ENCODE measurements at regions not wholly inside any gene's neighbourhood (a gene's known extent, or its start where the extent isn't known, plus 50 kb on each side); places are given as distances from the start of the nearest gene placed in this dataset.

GRCh38 chr6:80544976-80545722 lies 438.7 kb downstream of the BCKDHB start:
- no peaks in the 10 kb centered on the region for H3K36me3 ChIP-seq (replicated peaks in 1 of 2; ENCODE audit: control insufficient read depth in 1 of 2, insufficient read depth in 2 of 2, low read length in 2 of 2)
- H3K4me2 ChIP-seq (replicated peaks; ENCODE audit: extremely low read depth, low read length, poor library complexity, severe bottlenecking): no peak overlapping the region
- H3K27me3 ChIP-seq (ENCODE audit: control insufficient read depth in 2 of 2, insufficient read depth in 2 of 2, low read length in 2 of 2): no peaks in the 10 kb centered on the region
- Mint-ChIP-seq H3K27ac (no peak overlapping the region), H3K4me3 (no peak overlapping the region), H3K36me3 (no peaks in the 10 kb centered on the region), H3K9me3 (peaks cover 0 to 7% (median 2%) of the 10 kb centered on the region in 7 donors), H3K4me1 (no peaks in the 10 kb centered on the region), H3K27me3 (ENCODE audit: low read depth in 3 of 3) (peaks cover 0 to 2% (median 0%) of the 10 kb centered on the region in 3 donors)
- H3K4me3 ChIP-seq (replicated peaks in 1 of 3; ENCODE audit: low read depth in 2 of 3, low read length in 3 of 3): no peak overlapping the region
- no peak overlapping the region for H3K27ac ChIP-seq (ENCODE audit: low read depth in 1 of 2, low read length in 2 of 2)
- intact Hi-C loops (cut with micrococcal nuclease): no loop called here
- TF ChIP-seq CTCF (IDR thresholded peaks at IDR 0.05): no peak
- no peaks in the 10 kb centered on the region for H4K20me1 ChIP-seq (ENCODE audit: insufficient read depth, low read length)
- DNase-seq: no peak
- no peaks in the 10 kb centered on the region for H3K79me2 ChIP-seq (ENCODE audit: insufficient read depth, low read length)
- H3K4me1 ChIP-seq (ENCODE audit: control insufficient read depth in 1 of 2, insufficient read depth in 2 of 2, low read length in 2 of 2): no peaks in the 10 kb centered on the region
- peaks cover 0 to 3% of the 10 kb centered on the region in 2 donors for H3K9me3 ChIP-seq (replicated peaks in 1 of 2; ENCODE audit: control insufficient read depth in 1 of 2, insufficient read depth in 1 of 2, low read length in 2 of 2)
- H3K9ac ChIP-seq (ENCODE audit: insufficient read depth, low read length, poor library complexity, severe bottlenecking): no peak overlapping the region
- no peak overlapping the region for H2AFZ ChIP-seq (ENCODE audit: insufficient read depth, low read depth, low read length, poor library complexity, severe bottlenecking)

GRCh38 chr6:80544555-80544954 lies 438.1 kb downstream of the BCKDHB start:
- Histone ChIP-seq H3K27ac (ENCODE audit: low read depth in 1 of 2, low read length in 2 of 2) (no peak overlapping the region), H3K4me3 (replicated peaks in 1 of 3; ENCODE audit: low read depth in 2 of 3, low read length in 3 of 3) (no peak overlapping the region), H2AFZ (ENCODE audit: insufficient read depth, low read depth, low read length, poor library complexity, severe bottlenecking) (no peak overlapping the region), H3K27me3 (ENCODE audit: control insufficient read depth in 2 of 2, insufficient read depth in 2 of 2, low read length in 2 of 2) (no peaks in the 10 kb centered on the region), H3K4me2 (replicated peaks; ENCODE audit: extremely low read depth, low read length, poor library complexity, severe bottlenecking) (no peak overlapping the region), H3K9ac (ENCODE audit: insufficient read depth, low read length, poor library complexity, severe bottlenecking) (no peak overlapping the region), H3K36me3 (replicated peaks in 1 of 2; ENCODE audit: control insufficient read depth in 1 of 2, insufficient read depth in 2 of 2, low read length in 2 of 2) (no peaks in the 10 kb centered on the region), H4K20me1 (ENCODE audit: insufficient read depth, low read length) (no peaks in the 10 kb centered on the region), H3K79me2 (ENCODE audit: insufficient read depth, low read length) (no peaks in the 10 kb centered on the region), H3K4me1 (ENCODE audit: control insufficient read depth in 1 of 2, insufficient read depth in 2 of 2, low read length in 2 of 2) (no peaks in the 10 kb centered on the region), H3K9me3 (replicated peaks in 1 of 2; ENCODE audit: control insufficient read depth in 1 of 2, insufficient read depth in 1 of 2, low read length in 2 of 2) (peaks cover 0 to 3% of the 10 kb centered on the region in 2 donors)
- DNase-seq: no peak
- peaks cover 0 to 2% (median 0%) of the 10 kb centered on the region in 3 donors for H3K27me3 Mint-ChIP-seq (ENCODE audit: low read depth in 3 of 3)
- no peaks in the 10 kb centered on the region for H3K4me1 Mint-ChIP-seq
- peaks cover 0 to 8% (median 2%) of the 10 kb centered on the region in 7 donors for H3K9me3 Mint-ChIP-seq
- no peak overlapping the region for H3K4me3 Mint-ChIP-seq
- H3K36me3 Mint-ChIP-seq: no peaks in the 10 kb centered on the region
- no peak overlapping the region for H3K27ac Mint-ChIP-seq
- TF ChIP-seq CTCF (IDR thresholded peaks at IDR 0.05): no peak
- intact Hi-C loops (cut with micrococcal nuclease): no loop called here

Measured in CD14-positive monocyte (primary cell).